H1 (cell line): ENCODE measurements at regions not wholly inside any gene's neighbourhood (a gene's known extent, or its start where the extent isn't known, plus 50 kb on each side); places are given as distances from the start of the nearest gene placed in this dataset.

ENCODE experiments used
- CTCF ChIA-PET: fragments of 300-600 bp; sonication (Branson Sonifier 250); formaldehyde crosslinking; loops from one replicate; lab custom pipeline; 2021; ENCODE audit not compliant: partially characterized antibody; lab: Charles Lee
- POLR2A ChIA-PET: fragments of 300-600 bp; sonication (Branson Sonifier 250); formaldehyde crosslinking; loops from one replicate; lab custom pipeline; 2021; ENCODE audit warnings: inconsistent platforms; ENCODE audit not compliant: partially characterized antibody; lab: Charles Lee
- DNase-seq, 2 experiments: peaks; one replicate each; pipeline versions ENCODE4 v3.0.0 to v3.0.0-alpha.2; 2010 to 2022; ENCODE audit warnings: low spot score in 2 of 2, low read depth in 1 of 2, mixed read lengths in 1 of 2
- FAIRE-seq: peaks from 2 replicates; lab custom pipeline; 2011; peaks lifted over from hg19 to GRCh38; lab: Jason Lieb, UNC
- H2AFZ ChIP-seq: 2 replicates; pipeline ENCODE4 v1.8.1; 2012; ENCODE audit warnings: low read length, inconsistent platforms
- H2AK5ac ChIP-seq: 2 replicates; pipeline ENCODE4 v1.6.1; 2013; ENCODE audit warnings: low read depth, low read length
- H2BK120ac ChIP-seq: replicated peaks from 2 replicates; pipeline ENCODE3; 2013; ENCODE audit warnings: low read depth, low read length, inconsistent platforms
- H2BK12ac ChIP-seq: 2 replicates; pipeline ENCODE4 v1.6.1; 2013; ENCODE audit warnings: low read depth, low read length
- H2BK15ac ChIP-seq: 2 replicates; pipeline ENCODE4 v1.6.1; 2013; ENCODE audit warnings: low read length
- H2BK20ac ChIP-seq: 2 replicates; pipeline ENCODE4 v1.6.1; 2013; ENCODE audit warnings: low read length
- H2BK5ac ChIP-seq: 2 replicates; pipeline ENCODE4 v1.6.1; 2013; ENCODE audit warnings: low read depth, low read length
- H3K14ac ChIP-seq: 2 replicates; pipeline ENCODE4 v1.6.1; 2013; ENCODE audit warnings: inconsistent platforms; ENCODE audit not compliant: insufficient read length
- H3K18ac ChIP-seq: 2 replicates; pipeline ENCODE4 v1.6.1; 2013; ENCODE audit warnings: low read length; ENCODE audit errors: extremely low read depth
- H3K23ac ChIP-seq: 2 replicates; pipeline ENCODE4 v1.6.1; 2013; ENCODE audit warnings: inconsistent platforms; ENCODE audit not compliant: insufficient read length
- H3K23me2 ChIP-seq: 2 replicates; pipeline ENCODE4 v1.6.1; 2013; ENCODE audit warnings: low read depth, low read length
- H3K27ac ChIP-seq: 2 replicates; pipeline ENCODE4 v1.6.1; 2011; ENCODE audit warnings: low read depth, low read length, inconsistent platforms
- H3K27me3 ChIP-seq, 4 experiments: replicated peaks in 1 of 4; 1 replicate in 1 of 4; 2 replicates in 3 of 4; pipeline versions ENCODE4 v1.6.1 to v1.8.1; 2011 to 2013; ENCODE audit warnings: low read length in 3 of 4, mild to moderate bottlenecking in 3 of 4, inconsistent platforms in 2 of 4, mixed read lengths in 2 of 4, moderate library complexity in 1 of 4; ENCODE audit not compliant: control insufficient read depth in 3 of 4, insufficient read depth in 3 of 4; ENCODE audit errors: extremely low read depth in 1 of 4
- H3K36me3 ChIP-seq, 4 experiments: 2 replicates each; pipeline versions ENCODE4 v1.6.1 to v1.8.1; 2011 to 2013; ENCODE audit warnings: mild to moderate bottlenecking in 4 of 4, low read length in 3 of 4, moderate library complexity in 2 of 4, control low read depth in 1 of 4, inconsistent platforms in 1 of 4; ENCODE audit not compliant: insufficient read depth in 4 of 4, control insufficient read depth in 2 of 4
- H3K4ac ChIP-seq: replicated peaks from 2 replicates; pipeline ENCODE3; 2013; ENCODE audit warnings: low read length, low read depth, mixed read lengths, inconsistent platforms; ENCODE audit not compliant: insufficient read length
- H3K4me1 ChIP-seq, 4 experiments: replicated peaks in 1 of 4; 1 replicate in 1 of 4; 2 replicates in 3 of 4; pipeline versions ENCODE4 v1.6.1 to v1.8.1; 2011 to 2013; ENCODE audit warnings: low read length in 3 of 4, inconsistent platforms in 2 of 4, mixed read lengths in 1 of 4; ENCODE audit not compliant: insufficient read depth in 4 of 4, control insufficient read depth in 3 of 4
- H3K4me2 ChIP-seq, 2 experiments: 2 replicates each; pipeline versions ENCODE4 v1.6.1 to v1.8.1; 2011 to 2013; ENCODE audit warnings: low read depth in 2 of 2, low read length in 2 of 2, control low read depth in 1 of 2, inconsistent platforms in 1 of 2, mild to moderate bottlenecking in 1 of 2; ENCODE audit not compliant: insufficient read depth in 1 of 2
- H3K4me3 ChIP-seq, 4 experiments: fragments of 200-600, 300-600 bp in 1 of 4; sonication (generic), shearing (Covaris generic), sonication (Bioruptor Twin) in 1 of 4; 2 replicates each; pipeline versions ENCODE4 v1.5.1 to v1.8.1; 2011 to 2016; ENCODE audit warnings: low read length in 4 of 4, low read depth in 3 of 4, control low read depth in 2 of 4, inconsistent platforms in 2 of 4, mild to moderate bottlenecking in 2 of 4, mixed read lengths in 1 of 4, moderate library complexity in 1 of 4; ENCODE audit not compliant: insufficient read depth in 2 of 4; ENCODE audit errors: extremely low read depth in 1 of 4
- H3K56ac ChIP-seq: replicated peaks from 2 replicates; pipeline ENCODE3; 2013; ENCODE audit warnings: low read depth, mild to moderate bottlenecking, mixed read lengths, low read length, inconsistent platforms; ENCODE audit not compliant: insufficient read length
- H3K79me1 ChIP-seq: 2 replicates; pipeline ENCODE4 v1.6.1; 2013; ENCODE audit warnings: low read depth, low read length, control low read depth
- H3K79me2 ChIP-seq, 2 experiments: 2 replicates each; pipeline versions ENCODE4 v1.6.1 to v1.8.1; 2012 to 2013; ENCODE audit warnings: low read length in 2 of 2, mild to moderate bottlenecking in 2 of 2, inconsistent platforms in 1 of 2; ENCODE audit not compliant: insufficient read depth in 2 of 2, control insufficient read depth in 1 of 2
- H3K9ac ChIP-seq, 4 experiments: replicated peaks in 1 of 4; 1 replicate in 1 of 4; 2 replicates in 3 of 4; pipeline versions ENCODE4 v1.6.1 to v1.8.1; 2011 to 2013; ENCODE audit warnings: low read depth in 3 of 4, low read length in 3 of 4, control low read depth in 2 of 4, mild to moderate bottlenecking in 2 of 4, moderate library complexity in 2 of 4, inconsistent platforms in 1 of 4; ENCODE audit errors: extremely low read depth in 1 of 4
- H3K9me3 ChIP-seq, 2 experiments: 2 replicates each; pipeline versions ENCODE4 v1.6.1 to v1.8.1; 2012 to 2013; ENCODE audit warnings: mild to moderate bottlenecking in 2 of 2, moderate library complexity in 2 of 2, control low read depth in 1 of 2, inconsistent platforms in 1 of 2, low read depth in 1 of 2, low read length in 1 of 2, mixed read lengths in 1 of 2; ENCODE audit not compliant: insufficient read depth in 2 of 2
- H4K20me1 ChIP-seq, 2 experiments: replicated peaks in 1 of 2; 2 replicates each; pipeline versions ENCODE3 to v1.8.1; 2011 to 2013; ENCODE audit warnings: inconsistent platforms in 2 of 2, low read length in 2 of 2, mild to moderate bottlenecking in 1 of 2; ENCODE audit not compliant: insufficient read depth in 2 of 2, control insufficient read depth in 1 of 2
- H4K5ac ChIP-seq: 2 replicates; pipeline ENCODE4 v1.6.1; 2013; ENCODE audit warnings: low read length, low read depth, mixed read lengths, inconsistent platforms; ENCODE audit not compliant: insufficient read length
- H4K8ac ChIP-seq: 2 replicates; pipeline ENCODE4 v1.8.0; 2013; ENCODE audit warnings: mild to moderate bottlenecking, moderate library complexity, low read length, inconsistent platforms; ENCODE audit not compliant: insufficient read depth; ENCODE audit errors: extremely low read depth
- H4K91ac ChIP-seq: replicated peaks from 2 replicates; pipeline ENCODE3; 2013; ENCODE audit warnings: low read length, mixed read lengths, inconsistent platforms; ENCODE audit not compliant: insufficient read length
- GABPA ChIP-seq: IDR thresholded peaks from 2 replicates; pipeline ENCODE4 v1.6.1; 2011; ENCODE audit warnings: mild to moderate bottlenecking, low read length, moderate library complexity, borderline replicate concordance; ENCODE audit not compliant: insufficient read depth
- SIN3A ChIP-seq, 2 experiments: IDR thresholded peaks in 1 of 2; conservative IDR thresholded peaks in 1 of 2; 2 replicates each; pipeline ENCODE4 v1.6.1; 2011 to 2012; ENCODE audit warnings: low read length in 2 of 2, improper control_type of control experiment in 1 of 2, low read depth in 1 of 2, mild to moderate bottlenecking in 1 of 2
- TAF7 ChIP-seq: optimal IDR thresholded peaks from 2 replicates; pipeline ENCODE3; 2011; ENCODE audit warnings: low read depth, mild to moderate bottlenecking, inconsistent platforms, low read length, moderate library complexity, borderline replicate concordance
- WGBS, 2 experiments: shearing (Covaris generic) in 1 of 2; methylation state at CpG; one replicate each; pipeline versions ENCODE4 v1.1.6 to v1.1.7; 2013 to 2015; ENCODE audit warnings: low lambda C conversion rate in 2 of 2, mixed read lengths in 2 of 2, inconsistent platforms in 1 of 2, low coverage in 1 of 2, missing lambda C conversion rate in 1 of 2; ENCODE audit not compliant: insufficient replicate concordance in 2 of 2, insufficient coverage in 1 of 2, insufficient read length in 1 of 2; ENCODE audit errors: extremely low coverage in 1 of 2, missing lambda C conversion rate in 1 of 2; 5-methylcytosine and 5-hydroxymethylcytosine counted together

- H3K79me1 ChIP-seq: no peaks in the 10 kb centered on the region
- no peak overlapping the region for H2AFZ ChIP-seq
- H4K5ac ChIP-seq: no peak overlapping the region
- POLR2A ChIA-PET: no interaction called here
- H2BK12ac ChIP-seq: no peak overlapping the region
- H3K79me2 ChIP-seq: no peaks in the 10 kb centered on the region
- no peak overlapping the region for H4K8ac ChIP-seq
- H3K23ac ChIP-seq: no peak overlapping the region
- H3K18ac ChIP-seq: no peak overlapping the region
- H2BK20ac ChIP-seq: no peak overlapping the region
- H3K9me3 ChIP-seq: no peaks in the 10 kb centered on the region
- no peaks in the 10 kb centered on the region for H3K27me3 ChIP-seq
- WGBS, 2 experiments: 93% methylated on average over 1 of the region's 1 CpG; no CpG with 5 or more reads in 1 of the 2 experiments
- H3K4me1 ChIP-seq: no peaks in the 10 kb centered on the region
- H3K4me2 ChIP-seq: no peak overlapping the region
- DNase-seq (no peak), FAIRE-seq (no peak)
- no peak overlapping the region for H2BK120ac ChIP-seq
- H3K4ac ChIP-seq: no peak overlapping the region
- H3K23me2 ChIP-seq: no peaks in the 10 kb centered on the region
- TF ChIP-seq TAF7 (no peak), SIN3A (conservative IDR thresholded peaks at IDR 0.05 in 1 of 2, IDR thresholded peaks at IDR 0.05 in 1 of 2; ENCODE audit: low read depth in 1 of 2, low read length in 2 of 2) (no peak), GABPA (no peak)
- no peak overlapping the region for H2AK5ac ChIP-seq
- no peak overlapping the region for H3K56ac ChIP-seq
- H3K4me3 ChIP-seq: no peak overlapping the region
- H3K14ac ChIP-seq: no peak overlapping the region
- no peaks in the 10 kb centered on the region for H4K20me1 ChIP-seq
- no peak overlapping the region for H3K9ac ChIP-seq
- CTCF ChIA-PET: interaction anchor here (1.6 kb wide), 1 partner anchor 8 kb away, joined by 5 read pairs; no protein-coding TSS in a partner anchor
- no peaks in the 10 kb centered on the region for H3K36me3 ChIP-seq
- H2BK5ac ChIP-seq: no peak overlapping the region
- no peak overlapping the region for H4K91ac ChIP-seq
- H2BK15ac ChIP-seq: no peak overlapping the region
- no peak overlapping the region for H3K27ac ChIP-seq
Measured at GRCh38 chr7:79893991-79894390, 240.6 kb upstream of the GNAI1 start.
